CD4-positive, alpha-beta T cell (primary cell): ENCODE measurements at regions not wholly inside any gene's neighbourhood (a gene's known extent, or its start where the extent isn't known, plus 50 kb on each side); places are given as distances from the start of the nearest gene placed in this dataset.
"Not testable (repeated sequence)": the region's sequence is repeated elsewhere in the genome, so short reads cannot be mapped to it uniquely, and the experiment has no call there.

Source experiments
- ATAC-seq: fragments of 200-7000 bp; cut with Tn5 transposase; one replicate; pipeline ENCODE4 v1.10.0; 2022; ENCODE audit warnings: mild to moderate bottlenecking; ENCODE audit not compliant: poor library complexity
- CTCF ChIA-PET: fragments of 350-600 bp; sonication (Branson Sonifier 250); formaldehyde crosslinking; loops from one replicate; lab custom pipeline; 2021; ENCODE audit warnings: antibody characterized with exemption, inconsistent platforms; lab: Charles Lee
- POLR2A ChIA-PET: fragments of 350-600 bp; sonication (Branson Sonifier 250); formaldehyde crosslinking; loops from one replicate; lab custom pipeline; 2021; ENCODE audit warnings: antibody characterized with exemption, inconsistent platforms; lab: Charles Lee
- DNase-seq, 14 experiments: peaks; one replicate each; pipeline ENCODE4 v3.0.0-alpha.2; 2013 to 2020; ENCODE audit warnings: mixed read lengths in 2 of 14
- H3K27ac ChIP-seq, 2 donors: one replicate each; pipeline versions ENCODE4 v1.5.1 to v1.7.0; 2013; ENCODE audit warnings: low read length in 2 of 2, low read depth in 1 of 2, mild to moderate bottlenecking in 1 of 2
- H3K27me3 ChIP-seq, 2 experiments: 1 replicate in 1 of 2; 2 replicates in 1 of 2; pipeline versions ENCODE4 v1.6.1 to v1.7.0; 2013; ENCODE audit warnings: low read length in 2 of 2, control low read depth in 1 of 2, mild to moderate bottlenecking in 1 of 2, moderate library complexity in 1 of 2; ENCODE audit not compliant: insufficient read depth in 2 of 2, control insufficient read depth in 1 of 2
- H3K36me3 ChIP-seq: one replicate; pipeline ENCODE4 v1.6.1; 2013; ENCODE audit warnings: low read length, control low read depth; ENCODE audit not compliant: insufficient read depth
- H3K4me1 ChIP-seq: one replicate; pipeline ENCODE4 v1.6.1; 2013; ENCODE audit warnings: low read length, control low read depth; ENCODE audit not compliant: insufficient read depth
- H3K4me3 ChIP-seq: one replicate; pipeline ENCODE4 v1.5.1; 2013; ENCODE audit warnings: mild to moderate bottlenecking, low read length, moderate library complexity
- H3K9me3 ChIP-seq, 2 experiments: 1 replicate in 1 of 2; 2 replicates in 1 of 2; pipeline versions ENCODE4 v1.6.1 to v1.7.0; 2013; ENCODE audit warnings: low read length in 2 of 2, mild to moderate bottlenecking in 2 of 2, control low read depth in 1 of 2, moderate library complexity in 1 of 2; ENCODE audit not compliant: control insufficient read depth in 1 of 2, insufficient read depth in 1 of 2
- H3K27ac Mint-ChIP-seq: one replicate; pipeline ENCODE4 v1.8.0; 2020; ENCODE audit warnings: mixed read lengths
- H3K27me3 Mint-ChIP-seq: one replicate; pipeline ENCODE4 v1.8.0; 2021; ENCODE audit warnings: mixed read lengths
- H3K36me3 Mint-ChIP-seq: one replicate; pipeline ENCODE4 v1.8.0; 2021; ENCODE audit warnings: low read depth, mixed read lengths
- H3K4me1 Mint-ChIP-seq: one replicate; pipeline ENCODE4 v1.8.0; 2021; ENCODE audit warnings: low read depth, mixed read lengths
- H3K4me3 Mint-ChIP-seq: one replicate; pipeline ENCODE4 v1.8.0; 2020; ENCODE audit warnings: mild to moderate bottlenecking, mixed read lengths
- H3K9me3 Mint-ChIP-seq: one replicate; pipeline ENCODE4 v1.8.0; 2020; ENCODE audit warnings: mixed read lengths
- intact Hi-C, 2 experiments: fragments of 100-400 bp; cut with DNase I in 1 of 2; cut with micrococcal nuclease in 1 of 2; formaldehyde crosslinking; loops; one replicate each; pipeline versions ENCODE4 v1.15.1 to v1.9.0; 2023 to 2025; cut with DNase I, micrococcal nuclease
- TF ChIP-seq, protein P1 (sequence below): fragments of 200-600 bp; IDR thresholded peaks from one replicate; pipeline ENCODE4 v1.8.0; 2022; ENCODE audit warnings: antibody characterized with exemption, mild to moderate bottlenecking

DNA sequence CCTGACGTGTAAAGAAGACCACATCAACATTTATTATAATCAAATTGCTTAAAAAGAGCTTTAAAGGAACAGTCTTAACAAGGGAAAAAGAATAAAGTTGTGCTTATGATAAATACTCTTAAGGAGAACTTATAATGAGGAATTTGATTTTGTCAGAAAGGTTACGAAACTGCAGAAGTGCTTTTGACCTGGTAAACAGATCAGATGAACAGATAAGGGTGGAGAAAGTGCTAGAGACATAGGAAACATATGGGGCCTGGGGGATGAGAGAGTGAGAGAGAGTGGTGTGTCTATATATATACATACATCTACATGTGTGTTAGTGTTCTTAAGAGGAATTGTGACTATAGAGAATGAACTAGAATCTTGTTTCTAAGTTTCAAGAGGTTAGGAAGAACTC lies 186.2 kb upstream of the GJE1 start:
- no peak overlapping the region for H3K4me3 Mint-ChIP-seq
- H3K36me3 Mint-ChIP-seq, result no peaks in the 10 kb centered on the region
- no peak for DNase-seq
- H3K4me1 Mint-ChIP-seq, result no peaks in the 10 kb centered on the region
- H3K9me3 Mint-ChIP-seq, result peaks cover 9% of the 10 kb centered on the region
- ChIA-PET CTCF (no interaction called here), POLR2A (no interaction called here)
- peaks cover 0 to 7% of the 10 kb centered on the region in 2 experiments for H3K9me3 ChIP-seq
- no peak for ATAC-seq
- H3K36me3 ChIP-seq, result no peaks in the 10 kb centered on the region
- H3K27me3 ChIP-seq, result no peaks in the 10 kb centered on the region
- intact Hi-C loops, result no loop called here
- H3K27me3 Mint-ChIP-seq, result no peaks in the 10 kb centered on the region
- no peak overlapping the region for H3K4me3 ChIP-seq
- H3K4me1 ChIP-seq, result no peaks in the 10 kb centered on the region
- no peak overlapping the region for H3K27ac Mint-ChIP-seq
- TF ChIP-seq, protein P1, sequence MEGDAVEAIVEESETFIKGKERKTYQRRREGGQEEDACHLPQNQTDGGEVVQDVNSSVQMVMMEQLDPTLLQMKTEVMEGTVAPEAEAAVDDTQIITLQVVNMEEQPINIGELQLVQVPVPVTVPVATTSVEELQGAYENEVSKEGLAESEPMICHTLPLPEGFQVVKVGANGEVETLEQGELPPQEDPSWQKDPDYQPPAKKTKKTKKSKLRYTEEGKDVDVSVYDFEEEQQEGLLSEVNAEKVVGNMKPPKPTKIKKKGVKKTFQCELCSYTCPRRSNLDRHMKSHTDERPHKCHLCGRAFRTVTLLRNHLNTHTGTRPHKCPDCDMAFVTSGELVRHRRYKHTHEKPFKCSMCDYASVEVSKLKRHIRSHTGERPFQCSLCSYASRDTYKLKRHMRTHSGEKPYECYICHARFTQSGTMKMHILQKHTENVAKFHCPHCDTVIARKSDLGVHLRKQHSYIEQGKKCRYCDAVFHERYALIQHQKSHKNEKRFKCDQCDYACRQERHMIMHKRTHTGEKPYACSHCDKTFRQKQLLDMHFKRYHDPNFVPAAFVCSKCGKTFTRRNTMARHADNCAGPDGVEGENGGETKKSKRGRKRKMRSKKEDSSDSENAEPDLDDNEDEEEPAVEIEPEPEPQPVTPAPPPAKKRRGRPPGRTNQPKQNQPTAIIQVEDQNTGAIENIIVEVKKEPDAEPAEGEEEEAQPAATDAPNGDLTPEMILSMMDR, result no peak
- no peak overlapping the region for H3K27ac ChIP-seq

DNA sequence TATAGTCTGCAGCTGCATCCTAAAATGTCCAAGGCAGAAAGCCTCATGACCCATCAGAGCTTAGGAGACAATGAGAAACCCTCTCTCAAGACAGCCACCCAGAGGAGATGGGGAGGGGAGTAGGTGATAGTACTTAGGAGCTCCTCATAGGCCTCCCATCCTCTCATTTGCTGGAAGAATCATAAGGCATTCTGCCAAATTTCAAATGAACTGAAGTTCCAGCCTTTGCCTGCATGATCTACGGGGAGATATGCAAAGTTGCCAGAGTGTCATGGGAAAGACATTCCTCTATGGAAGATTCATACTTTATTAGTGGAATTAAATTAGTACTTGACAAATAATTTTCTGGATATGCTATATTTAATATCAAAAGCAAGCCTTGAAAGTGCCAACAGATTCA lies 194.1 kb upstream of the GJE1 start:
- H3K27ac Mint-ChIP-seq, result no peak overlapping the region
- H3K27ac ChIP-seq, result no peak overlapping the region
- no peaks in the 10 kb centered on the region for H3K36me3 ChIP-seq
- ChIA-PET CTCF (interaction anchor here (1.0 kb wide), 1 partner anchor 14 kb away, joined by 3 read pairs; no protein-coding TSS in a partner anchor), POLR2A (no interaction called here)
- H3K27me3 ChIP-seq, result no peaks in the 10 kb centered on the region
- peaks cover 11 to 12% of the 10 kb centered on the region in 2 experiments for H3K9me3 ChIP-seq
- no peak overlapping the region for H3K4me3 ChIP-seq
- no peak overlapping the region for H3K4me3 Mint-ChIP-seq
- H3K4me1 ChIP-seq, result no peaks in the 10 kb centered on the region
- no peaks in the 10 kb centered on the region for H3K4me1 Mint-ChIP-seq
- intact Hi-C loops, result no loop called here
- peaks cover 13% of the 10 kb centered on the region for H3K27me3 Mint-ChIP-seq
- H3K36me3 Mint-ChIP-seq, result no peaks in the 10 kb centered on the region
- peaks cover 9% of the 10 kb centered on the region for H3K9me3 Mint-ChIP-seq
- no peak for ATAC-seq
- TF ChIP-seq, protein P1, result no peak
- no peak for DNase-seq

DNA sequence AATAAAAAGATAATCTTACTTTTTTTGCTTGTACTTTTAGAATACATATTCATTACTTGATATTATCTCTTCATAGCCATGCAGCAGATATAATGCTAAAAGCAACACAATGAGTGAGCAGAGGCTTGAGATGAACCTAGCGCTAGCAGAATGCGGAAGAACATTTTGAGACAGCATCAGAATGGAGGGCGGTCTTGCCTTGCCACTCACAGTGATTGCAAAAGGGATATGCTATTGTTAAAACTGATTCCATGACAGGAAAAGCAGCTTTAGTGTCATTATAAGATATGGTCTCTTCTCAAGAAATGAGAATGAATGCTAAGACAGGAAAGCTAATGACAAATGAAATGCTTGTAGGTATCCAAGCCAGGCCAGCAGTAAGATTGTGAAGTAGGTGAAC lies 200.0 kb upstream of the GJE1 start:
- TF ChIP-seq, protein P1, result no peak
- Histone ChIP-seq H3K36me3 (no peaks in the 10 kb centered on the region), H3K4me1 (no peaks in the 10 kb centered on the region), H3K27ac (no peak overlapping the region), H3K4me3 (no peak overlapping the region), H3K9me3 (no peaks in the 10 kb centered on the region), H3K27me3 (no peaks in the 10 kb centered on the region)
- no peaks in the 10 kb centered on the region for H3K36me3 Mint-ChIP-seq
- no peak overlapping the region for H3K27ac Mint-ChIP-seq
- peaks cover 13% of the 10 kb centered on the region for H3K27me3 Mint-ChIP-seq
- H3K4me3 Mint-ChIP-seq, result no peak overlapping the region
- ChIA-PET CTCF (no interaction called here), POLR2A (no interaction called here)
- no peaks in the 10 kb centered on the region for H3K9me3 Mint-ChIP-seq
- no peaks in the 10 kb centered on the region for H3K4me1 Mint-ChIP-seq
- DNase-seq, result no peak
- ATAC-seq, result no peak
- intact Hi-C loops, result no loop called here

DNA sequence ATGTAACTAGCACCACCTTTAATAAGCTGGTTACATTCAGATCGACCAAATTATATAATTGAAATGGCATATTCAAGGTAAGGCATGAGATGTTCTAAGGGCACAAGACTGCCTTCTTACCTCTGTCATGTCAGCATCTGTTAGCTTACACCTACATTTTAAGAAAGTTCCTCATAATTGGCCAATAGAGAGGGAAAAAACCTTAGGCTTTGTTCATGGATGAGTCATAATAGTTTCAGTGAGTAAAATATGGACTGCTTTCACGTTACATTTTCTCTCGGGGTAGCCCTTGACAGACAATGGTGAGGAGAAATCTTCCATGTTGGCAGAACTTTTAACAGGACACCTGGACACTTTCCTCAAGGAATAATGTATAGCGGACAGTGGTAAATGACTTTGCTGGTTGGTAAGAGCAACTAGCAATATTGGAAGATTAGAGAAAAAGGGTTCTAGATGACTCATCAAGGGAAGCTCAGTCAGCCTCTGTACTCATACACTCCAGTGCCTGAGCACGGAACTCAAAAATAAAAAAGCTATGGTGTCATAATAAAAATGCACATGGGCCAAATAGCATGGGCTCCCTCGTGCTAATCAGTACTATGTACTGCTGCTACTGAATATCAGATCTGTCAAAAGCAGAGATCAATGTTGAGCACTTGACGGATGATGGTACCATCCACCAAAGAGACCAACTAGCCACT lies 206.4 kb upstream of the GJE1 start:
- H3K27me3 Mint-ChIP-seq, DNase-seq, H3K27ac ChIP-seq, H3K4me3 Mint-ChIP-seq, H3K36me3 Mint-ChIP-seq, CTCF ChIA-PET, ATAC-seq, H3K9me3 ChIP-seq, H3K4me1 ChIP-seq, H3K27me3 ChIP-seq, H3K4me3 ChIP-seq, H3K4me1 Mint-ChIP-seq, H3K27ac Mint-ChIP-seq, POLR2A ChIA-PET, H3K9me3 Mint-ChIP-seq, intact Hi-C loops, H3K36me3 ChIP-seq: not testable (repeated sequence)
